ENCODE measurements at regions not wholly inside any gene's neighbourhood (a gene's known extent, or its start where the extent isn't known, plus 50 kb on each side); places are given as distances from the start of the nearest gene placed in this dataset.
A peak's percentile ranks its signal among the peaks of the same experiment; 100 is the strongest.
"Not testable (repeated sequence)": the region's sequence is repeated elsewhere in the genome, so short reads cannot be mapped to it uniquely, and the experiment has no call there.

DNA sequence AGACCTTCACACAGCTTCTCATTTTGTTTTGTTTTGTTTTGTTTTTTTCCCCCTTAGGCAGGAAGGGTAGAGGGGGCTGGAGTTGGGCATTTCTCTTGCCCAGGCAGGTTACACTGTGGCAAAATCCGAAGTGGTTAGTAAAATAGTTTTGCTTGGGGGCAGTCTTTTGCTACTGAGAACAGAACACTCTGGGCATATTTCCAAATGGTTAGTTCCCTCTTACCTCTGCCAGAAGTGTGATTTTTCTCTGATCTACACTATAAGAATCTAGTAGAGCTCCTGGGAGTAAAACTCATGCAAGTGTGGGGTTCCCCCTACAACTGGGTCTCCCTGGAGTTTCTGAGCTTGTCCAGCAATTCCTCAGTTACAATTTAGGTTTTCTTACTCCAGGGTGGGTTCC lies 61.7 kb downstream of the NPS start:
- DNase-seq (ENCODE audit: low read depth in 3 of 3, low spot score in 2 of 3) = no peak

- no peak for DNase-seq (ENCODE audit: low read depth in 3 of 3, low spot score in 2 of 3)
Observed at GRCh38 chr10:127614484-127615017, 65.4 kb downstream of the NPS start.

GRCh38 chr10:127618797-127619196 lies 69.7 kb downstream of the NPS start:
- no peak for DNase-seq (ENCODE audit: low read depth in 3 of 3, low spot score in 2 of 3)

- no peak for DNase-seq (ENCODE audit: low read depth in 3 of 3, low spot score in 2 of 3)
Observed at GRCh38 chr10:127619546-127620325, 70.6 kb downstream of the NPS start.

- DNase-seq (ENCODE audit: low read depth in 3 of 3, low spot score in 2 of 3) = no peak
Observed at GRCh38 chr10:127635882-127636281, 86.8 kb downstream of the NPS start.

GRCh38 chr10:127648885-127649284 lies 88.1 kb upstream of the FOXI2 start:
- peak in 1 of 3 donors; percentile 2 for DNase-seq (ENCODE audit: low read depth in 3 of 3, low spot score in 2 of 3)

DNA sequence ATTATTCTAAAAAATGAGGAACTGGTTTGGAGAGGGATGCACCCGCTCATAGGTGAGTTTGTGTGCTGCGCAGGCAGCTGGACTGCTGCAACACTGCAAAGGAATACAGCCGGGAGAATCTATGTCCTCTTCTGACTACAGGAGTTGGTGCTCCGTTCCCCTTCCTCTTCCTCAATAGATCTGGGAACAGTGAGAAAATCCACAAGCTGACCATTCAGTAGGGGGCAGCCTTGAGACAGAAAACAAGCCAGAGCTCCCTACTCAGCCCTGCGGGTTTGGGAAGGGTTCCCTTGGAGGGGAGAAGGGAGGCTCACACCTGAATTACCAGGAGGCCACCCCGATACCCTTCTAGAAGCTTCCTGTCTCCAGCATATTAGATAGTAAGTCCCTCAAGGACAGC lies 87.3 kb upstream of the FOXI2 start:
- DNase-seq (ENCODE audit: low read depth in 3 of 3, low spot score in 2 of 3) = no peak

DNA sequence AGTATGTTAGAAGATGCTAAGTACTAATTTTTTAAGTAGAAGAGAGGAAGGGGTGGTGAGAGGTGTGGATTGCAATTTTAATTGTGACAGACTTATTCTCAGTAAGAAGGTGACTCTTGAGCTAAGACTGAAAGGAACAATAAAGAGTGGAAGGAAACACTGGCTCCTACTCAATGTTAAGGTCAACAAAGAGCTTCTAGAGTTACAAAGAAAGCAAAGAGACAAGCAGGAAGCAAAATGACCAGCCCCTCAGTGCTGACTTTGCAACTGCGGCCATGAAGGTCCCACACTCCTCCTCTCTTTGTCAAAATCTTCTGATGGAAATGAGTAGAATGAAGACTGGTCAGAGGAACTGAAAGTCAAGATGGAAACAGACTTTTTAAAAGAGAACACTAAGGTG lies 79.9 kb upstream of the FOXI2 start:
- DNase-seq (ENCODE audit: low read depth in 3 of 3, low spot score in 2 of 3) = no peak

- not testable (repeated sequence) for DNase-seq (ENCODE audit: low read depth in 3 of 3, low spot score in 2 of 3)
Observed at GRCh38 chr10:127676430-127676829, 60.6 kb upstream of the FOXI2 start.

- no peak for DNase-seq (ENCODE audit: low read depth in 3 of 3, low spot score in 2 of 3)
Observed at GRCh38 chr10:127678091-127678490, 58.9 kb upstream of the FOXI2 start.

DNA sequence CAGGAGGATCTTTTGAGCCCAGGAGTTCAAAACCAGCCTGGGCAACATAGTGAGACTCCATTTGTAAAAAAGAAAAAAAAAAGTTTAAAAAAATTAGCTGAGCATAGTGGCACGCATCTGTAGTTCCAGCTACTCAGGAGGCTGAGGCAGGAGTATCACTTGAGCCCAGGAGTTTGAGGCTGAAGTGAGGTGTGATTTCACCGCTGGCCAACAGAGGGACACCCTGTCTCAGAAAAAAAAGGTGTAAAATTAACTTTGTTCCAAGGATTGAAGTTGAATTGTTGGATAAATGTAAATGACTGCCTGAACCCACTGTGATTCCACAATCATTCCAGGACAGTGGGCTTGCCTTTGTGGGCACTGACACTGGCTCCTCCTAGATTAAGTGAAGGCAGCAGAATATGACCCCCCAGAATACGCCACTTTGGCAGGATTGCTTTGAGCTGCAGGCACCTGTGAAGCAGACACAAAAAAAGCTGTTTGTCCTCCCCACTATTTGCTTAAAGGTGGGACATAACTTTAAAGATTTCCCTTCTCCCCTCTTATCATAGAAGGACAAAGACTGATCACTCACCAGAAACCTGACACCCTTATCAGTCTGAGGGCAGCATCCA lies 57.2 kb upstream of the FOXI2 start:
- no peak for DNase-seq (ENCODE audit: low read depth in 3 of 3, low spot score in 2 of 3)
